H7 (cell line): ENCODE measurements at regions not wholly inside any gene's neighbourhood (a gene's known extent, or its start where the extent isn't known, plus 50 kb on each side); places are given as distances from the start of the nearest gene placed in this dataset.

Experiments used
- DNase-seq: peaks from one replicate; pipeline ENCODE4 v3.0.0; 2012
- H3K27me3 ChIP-seq: 2 replicates; pipeline ENCODE4 v1.6.0; 2011; ENCODE audit warnings: mild to moderate bottlenecking, low read length; ENCODE audit not compliant: control insufficient read depth, insufficient read depth
- H3K36me3 ChIP-seq: replicated peaks from 2 replicates; pipeline ENCODE4 v1.5.1; 2011; ENCODE audit warnings: low read length; ENCODE audit not compliant: control insufficient read depth, insufficient read depth
- H3K4me3 ChIP-seq: 2 replicates; pipeline ENCODE4 v1.5.1; 2011; ENCODE audit warnings: low read depth, mild to moderate bottlenecking, control low read depth, low read length, moderate library complexity; ENCODE audit not compliant: insufficient read depth

DNA sequence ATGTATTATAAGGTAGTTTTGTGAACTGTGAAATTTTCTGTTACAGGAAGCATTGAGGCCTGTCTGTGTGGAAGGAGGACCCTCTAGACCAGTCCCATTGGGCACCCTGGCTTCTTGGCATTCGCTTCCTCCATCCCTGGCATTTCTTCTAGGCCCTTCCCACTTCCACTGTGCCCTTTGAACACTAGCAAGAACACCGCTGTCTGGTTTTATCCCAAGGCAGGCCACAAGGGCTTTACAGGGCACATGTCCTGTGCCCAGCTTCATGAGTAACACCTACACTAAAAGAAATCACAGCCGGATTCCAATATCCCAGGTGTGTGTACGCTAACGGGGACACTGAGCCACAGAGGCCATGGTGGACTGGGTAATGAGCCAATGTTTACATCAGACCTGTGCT is 99.8 kb downstream of the ADRB2 start:
- no peak for DNase-seq
- H3K4me3 ChIP-seq: no peak overlapping the region
- H3K27me3 ChIP-seq: no peaks in the 10 kb centered on the region
- no peaks in the 10 kb centered on the region for H3K36me3 ChIP-seq

DNA sequence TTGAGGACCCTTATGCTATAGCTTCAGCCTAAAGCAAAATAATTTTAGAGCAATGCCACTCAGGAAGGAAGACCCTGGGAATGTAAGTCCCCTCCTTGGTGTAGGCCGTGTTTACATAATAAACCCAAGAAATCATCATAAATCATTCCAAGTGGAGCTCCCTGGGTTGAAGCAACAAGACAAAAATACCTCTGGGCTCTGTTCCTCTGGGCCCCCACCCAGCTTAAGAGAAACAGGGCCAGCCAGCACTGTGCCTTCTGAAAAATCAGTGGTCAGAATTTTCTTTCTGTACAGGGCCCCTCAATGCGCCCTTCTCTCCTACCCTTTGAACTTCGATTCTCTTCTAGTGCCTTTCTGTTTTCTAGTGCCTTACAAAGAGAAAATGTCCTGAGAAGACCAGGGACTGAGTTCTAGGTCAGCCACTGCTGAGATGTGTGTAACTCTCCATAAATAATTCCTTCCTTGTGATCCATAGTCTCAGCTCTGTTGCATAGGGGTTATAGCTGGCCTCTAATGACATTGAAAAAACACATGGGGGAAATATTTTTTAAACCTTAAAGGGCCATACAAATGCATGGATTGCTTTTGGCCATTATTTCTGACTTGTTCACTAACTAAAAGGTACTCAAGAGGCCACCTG is 101.0 kb downstream of the ADRB2 start:
- no peak for DNase-seq
- Histone ChIP-seq H3K27me3 (no peaks in the 10 kb centered on the region), H3K4me3 (no peak overlapping the region), H3K36me3 (no peaks in the 10 kb centered on the region)

- no peak overlapping the region for H3K4me3 ChIP-seq
- no peaks in the 10 kb centered on the region for H3K36me3 ChIP-seq
- H3K27me3 ChIP-seq: no peaks in the 10 kb centered on the region
- DNase-seq: no peak
Observed at GRCh38 chr5:148928141-148928540, 101.7 kb downstream of the ADRB2 start.

- no peak for DNase-seq
- H3K27me3 ChIP-seq: no peaks in the 10 kb centered on the region
- H3K36me3 ChIP-seq: no peaks in the 10 kb centered on the region
- no peak overlapping the region for H3K4me3 ChIP-seq
Observed at GRCh38 chr5:148931453-148932057, 105.1 kb downstream of the ADRB2 start.

GRCh38 chr5:148932355-148932935 is 106.0 kb downstream of the ADRB2 start:
- no peak for DNase-seq
- no peaks in the 10 kb centered on the region for H3K36me3 ChIP-seq
- no peaks in the 10 kb centered on the region for H3K27me3 ChIP-seq
- no peak overlapping the region for H3K4me3 ChIP-seq

DNA sequence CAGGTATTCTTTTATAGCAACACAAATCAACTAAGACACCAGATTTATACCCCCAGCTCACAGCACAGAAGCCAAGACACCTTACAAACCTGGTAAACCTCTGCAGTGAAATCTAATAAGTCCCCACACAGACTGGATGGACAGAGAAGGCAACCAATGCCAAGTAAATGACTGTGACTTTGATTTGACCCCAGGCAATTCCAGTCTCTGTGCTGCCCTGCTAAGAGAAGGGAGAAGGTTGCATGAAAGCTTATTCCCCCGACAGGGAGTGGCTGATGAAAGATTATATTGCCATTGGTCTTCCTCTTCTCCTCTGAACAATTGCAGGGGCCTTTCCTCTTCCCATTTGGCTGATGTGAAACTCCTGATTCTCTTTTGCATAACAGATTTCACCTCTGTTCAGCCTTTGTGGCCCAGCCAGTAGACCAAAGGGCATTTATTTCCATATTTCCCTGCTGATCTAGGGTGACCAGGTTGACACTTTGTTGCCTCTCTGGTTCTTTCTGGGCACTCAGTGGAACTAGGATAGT is 107.6 kb downstream of the ADRB2 start:
- DNase-seq: no peak
- Histone ChIP-seq H3K36me3 (no peaks in the 10 kb centered on the region), H3K4me3 (no peak overlapping the region), H3K27me3 (no peaks in the 10 kb centered on the region)

DNA sequence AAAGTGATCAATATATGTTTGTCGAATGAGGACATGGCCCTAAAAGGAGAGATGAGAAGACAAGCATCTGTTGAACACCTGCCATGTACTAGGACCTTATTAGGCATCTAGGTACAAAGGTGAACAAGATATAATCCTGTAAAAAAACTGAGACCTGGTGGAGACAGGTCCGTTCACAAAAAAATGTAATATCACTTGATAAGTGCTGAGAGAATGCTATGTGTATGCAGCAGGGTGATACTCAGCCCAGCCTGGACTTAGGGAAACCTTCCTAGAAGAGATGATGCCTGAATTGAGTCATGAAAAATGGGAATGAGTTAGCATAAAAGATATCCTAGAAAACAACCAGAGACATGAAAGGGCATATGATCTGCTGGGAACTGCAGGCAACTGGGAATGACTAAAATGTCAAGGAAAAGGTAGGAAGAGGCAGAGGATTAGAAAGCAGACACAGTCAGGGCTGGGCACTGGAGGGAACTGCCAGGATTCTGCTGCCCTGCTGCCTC is 108.5 kb downstream of the ADRB2 start:
- no peaks in the 10 kb centered on the region for H3K36me3 ChIP-seq
- no peak for DNase-seq
- H3K27me3 ChIP-seq: no peaks in the 10 kb centered on the region
- H3K4me3 ChIP-seq: no peak overlapping the region

DNA sequence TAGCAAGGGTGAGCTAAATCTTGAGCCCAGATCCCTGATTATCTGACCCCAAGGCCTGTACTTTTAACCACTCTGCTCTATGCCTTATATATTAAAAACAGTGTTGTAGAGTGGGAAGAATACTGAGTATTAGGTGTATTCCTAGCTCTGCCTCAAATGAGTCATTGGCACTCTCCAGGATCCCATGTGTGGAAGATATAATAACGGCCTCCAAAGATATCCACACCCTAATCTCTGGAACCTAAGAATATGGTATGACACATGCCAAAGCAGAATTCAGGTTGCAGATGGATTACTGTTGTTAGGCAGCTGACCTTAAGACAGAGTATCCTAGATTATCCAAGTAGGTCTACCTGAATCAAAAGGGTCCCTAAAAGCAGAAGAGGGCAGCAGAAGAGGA is 110.8 kb downstream of the ADRB2 start:
- H3K36me3 ChIP-seq: no peaks in the 10 kb centered on the region
- H3K4me3 ChIP-seq: no peak overlapping the region
- DNase-seq: no peak
- no peaks in the 10 kb centered on the region for H3K27me3 ChIP-seq

DNA sequence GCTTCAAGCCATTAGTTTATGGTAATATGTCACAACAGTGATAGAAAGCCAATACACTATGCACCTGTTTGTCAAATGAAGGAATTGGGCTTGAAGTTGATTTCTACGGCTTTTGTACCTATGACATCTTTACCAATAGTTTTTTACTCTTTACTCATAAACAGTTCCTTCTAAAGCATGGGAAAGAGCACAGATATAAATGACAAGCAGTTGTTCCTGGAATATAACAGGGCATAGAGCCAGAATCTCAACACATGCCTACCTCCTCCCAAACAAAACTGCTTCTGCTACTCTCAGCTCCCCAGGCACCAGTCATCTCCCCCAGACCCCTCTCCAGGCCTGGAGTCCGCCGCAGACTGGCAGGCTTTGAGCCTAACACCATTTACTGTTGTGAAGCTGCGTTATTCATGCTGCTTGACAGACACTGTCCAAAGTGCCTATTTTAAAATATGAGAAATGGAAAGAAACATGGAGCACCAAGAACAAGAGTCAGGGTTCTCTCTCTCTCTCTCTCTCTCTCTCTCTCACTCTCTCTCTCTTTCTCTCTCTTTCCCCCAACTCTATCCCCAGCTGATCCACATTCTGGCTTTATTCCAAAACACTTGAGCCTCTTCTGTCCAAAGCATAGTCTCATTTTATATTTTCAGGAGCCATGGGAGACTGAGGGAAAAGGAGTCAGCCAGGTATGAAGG is 111.6 kb downstream of the ADRB2 start:
- no peaks in the 10 kb centered on the region for H3K27me3 ChIP-seq
- H3K4me3 ChIP-seq: no peak overlapping the region
- DNase-seq: no peak
- H3K36me3 ChIP-seq: no peaks in the 10 kb centered on the region

DNA sequence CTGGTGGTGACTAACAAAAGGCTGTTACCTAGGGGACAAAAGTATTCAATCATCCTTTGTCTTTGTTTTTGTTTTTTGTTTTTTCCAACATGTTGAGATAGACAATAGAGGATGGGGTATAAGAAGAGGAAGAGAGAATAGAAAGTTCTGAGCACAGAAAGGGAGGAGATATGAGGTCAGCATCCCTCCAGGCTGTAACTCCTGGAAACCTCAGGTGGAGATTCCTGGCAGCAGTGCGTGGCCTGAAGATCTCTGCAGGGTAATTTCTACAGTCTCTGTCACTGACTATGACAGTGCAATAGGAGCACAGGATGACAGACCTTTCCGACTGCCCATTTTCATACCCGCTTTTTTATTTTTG is 112.1 kb downstream of the ADRB2 start:
- no peak for DNase-seq
- H3K4me3 ChIP-seq: no peak overlapping the region
- no peaks in the 10 kb centered on the region for H3K36me3 ChIP-seq

GRCh38 chr5:148939676-148940075 is 113.3 kb downstream of the ADRB2 start:
- H3K36me3 ChIP-seq: no peaks in the 10 kb centered on the region
- H3K27me3 ChIP-seq: no peaks in the 10 kb centered on the region
- no peak for DNase-seq
- no peak overlapping the region for H3K4me3 ChIP-seq

More for the DNA sequence above, 112.1 kb downstream of the ADRB2 start:
- H3K27me3 ChIP-seq: no peaks in the 10 kb centered on the region

- H3K36me3 ChIP-seq: no peaks in the 10 kb centered on the region
- peak; percentile 22 for DNase-seq
- no peaks in the 10 kb centered on the region for H3K27me3 ChIP-seq
- no peak overlapping the region for H3K4me3 ChIP-seq
Observed at GRCh38 chr5:148941810-148942209, 115.4 kb downstream of the ADRB2 start.

DNA sequence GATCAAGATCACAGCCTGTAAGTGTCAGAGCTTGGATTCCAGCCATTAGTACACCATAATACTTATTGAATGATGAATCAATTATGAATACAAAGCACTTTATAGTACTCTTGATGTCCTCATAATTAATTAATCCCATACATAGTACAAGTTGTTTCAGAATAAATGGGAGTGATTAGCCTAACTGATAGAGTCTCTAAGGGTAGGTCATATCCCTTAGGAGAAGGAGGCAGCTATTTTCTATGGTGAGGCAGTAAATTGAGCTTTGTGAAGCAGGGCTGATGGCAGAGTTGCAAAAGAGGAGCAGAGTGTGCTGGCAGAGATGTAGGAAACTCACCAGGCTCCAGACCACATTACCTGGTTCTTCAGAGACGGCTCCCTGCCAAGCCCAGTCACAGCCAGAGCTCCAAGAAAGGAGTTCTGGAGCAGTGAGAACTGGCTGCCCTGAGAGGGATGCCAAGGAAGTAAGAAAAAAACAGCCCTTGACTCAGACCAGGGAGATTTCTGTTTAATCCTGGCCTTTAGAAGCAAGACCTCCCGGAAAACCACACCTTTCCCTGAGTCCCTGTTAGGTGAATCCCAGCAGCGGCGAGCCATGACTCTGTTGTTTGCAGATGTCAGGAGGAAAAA is 112.9 kb downstream of the SH3TC2 start:
- Histone ChIP-seq H3K36me3 (no peaks in the 10 kb centered on the region), H3K27me3 (no peaks in the 10 kb centered on the region), H3K4me3 (no peak overlapping the region)
- no peak for DNase-seq

DNA sequence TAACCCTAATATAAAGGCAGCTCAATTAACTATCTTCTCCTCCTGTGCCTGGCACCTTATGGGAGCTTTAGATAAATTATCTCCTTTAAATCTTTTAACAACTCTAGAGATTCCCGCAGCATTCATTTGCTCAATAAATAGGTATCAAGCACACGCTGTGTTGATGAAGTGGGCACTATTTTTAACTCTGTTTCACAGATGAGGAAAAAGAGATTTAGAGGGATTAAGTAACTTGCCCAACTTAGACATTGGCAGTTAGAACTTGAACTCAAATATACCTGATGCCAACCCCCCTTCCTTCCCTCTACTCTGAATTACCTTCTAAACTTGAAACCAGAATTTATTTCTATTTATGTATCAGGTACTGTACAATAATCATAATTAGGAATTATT is 112.4 kb downstream of the SH3TC2 start:
- Histone ChIP-seq H3K27me3 (no peaks in the 10 kb centered on the region), H3K36me3 (no peaks in the 10 kb centered on the region), H3K4me3 (no peak overlapping the region)
- DNase-seq: no peak
